ENCODE measurements at regions not wholly inside any gene's neighbourhood (a gene's known extent, or its start where the extent isn't known, plus 50 kb on each side); places are given as distances from the start of the nearest gene placed in this dataset.

GRCh38 chr10:64555666-64556065, 1034.5 kb downstream of the REEP3 start:
- no peak overlapping the region for H3K27ac ChIP-seq
- H3K27me3 ChIP-seq, result no peaks in the 10 kb centered on the region
- intact Hi-C loops (cut with DNase I), result no loop called here
- H3K36me3 ChIP-seq, result no peaks in the 10 kb centered on the region
- no peaks in the 10 kb centered on the region for H3K4me1 ChIP-seq
- WGBS, 2 donors, result 74 to 84% methylated on average over 5 of the region's 5 CpGs
- no peak overlapping the region for H3K4me3 ChIP-seq
- no peak for DNase-seq
- TF ChIP-seq POLR2AphosphoS5 (IDR thresholded peaks at IDR 0.05) (no peak), EP300 (IDR thresholded peaks at IDR 0.05) (no peak), CTCF (IDR thresholded peaks at IDR 0.05) (no peak), POLR2A (IDR thresholded peaks at IDR 0.05) (no peak)
- H3K9me3 ChIP-seq, result peaks cover 0 to 3% (median 0%) of the 10 kb centered on the region in 4 donors

- TF ChIP-seq POLR2A (IDR thresholded peaks at IDR 0.05), result no peak
- TF ChIP-seq POLR2AphosphoS5 (IDR thresholded peaks at IDR 0.05), result no peak
- no peak for TF ChIP-seq CTCF (IDR thresholded peaks at IDR 0.05)
- no peak for TF ChIP-seq EP300 (IDR thresholded peaks at IDR 0.05)
- Histone ChIP-seq H3K27ac (no peak overlapping the region), H3K9me3 (peaks cover 0 to 3% (median 0%) of the 10 kb centered on the region in 4 donors), H3K27me3 (no peaks in the 10 kb centered on the region), H3K4me1 (no peaks in the 10 kb centered on the region), H3K36me3 (no peaks in the 10 kb centered on the region), H3K4me3 (no peak overlapping the region)
- intact Hi-C loops (cut with DNase I), result no loop called here
- 79 to 86% methylated on average over 5 of the region's 5 CpGs for WGBS, 2 donors
- no peak for DNase-seq
Measured at GRCh38 chr10:64558094-64558835, 1037.1 kb downstream of the REEP3 start.

GRCh38 chr10:64571056-64571455, 1049.9 kb downstream of the REEP3 start:
- Histone ChIP-seq H3K4me1 (peaks cover 0 to 8% (median 4%) of the 10 kb centered on the region in 4 donors), H3K27me3 (no peaks in the 10 kb centered on the region), H3K9me3 (no peaks in the 10 kb centered on the region), H3K27ac (no peak overlapping the region), H3K36me3 (no peaks in the 10 kb centered on the region), H3K4me3 (no peak overlapping the region)
- WGBS, 2 donors, result 88 to 90% methylated on average over 1 of the region's 1 CpG
- TF ChIP-seq CTCF (IDR thresholded peaks at IDR 0.05) (no peak), EP300 (IDR thresholded peaks at IDR 0.05) (no peak), POLR2AphosphoS5 (IDR thresholded peaks at IDR 0.05) (no peak), POLR2A (IDR thresholded peaks at IDR 0.05) (no peak)
- no peak for DNase-seq
- intact Hi-C loops (cut with DNase I), result no loop called here

GRCh38 chr10:64573623-64574325, 1052.6 kb downstream of the REEP3 start:
- TF ChIP-seq CTCF (IDR thresholded peaks at IDR 0.05) (no peak), EP300 (IDR thresholded peaks at IDR 0.05) (no peak)
- 17 to 43% methylated on average over 1 of the region's 1 CpG for WGBS, 2 donors
- H3K4me3 ChIP-seq, result no peak overlapping the region
- no peaks in the 10 kb centered on the region for H3K27me3 ChIP-seq
- no peak overlapping the region for H3K27ac ChIP-seq
- H3K9me3 ChIP-seq, result no peaks in the 10 kb centered on the region
- intact Hi-C loops (cut with DNase I), result no loop called here
- no peak for DNase-seq
- H3K4me1 ChIP-seq, result peaks cover 0 to 8% (median 4%) of the 10 kb centered on the region in 4 donors
- H3K36me3 ChIP-seq, result no peaks in the 10 kb centered on the region
